Eye (tissue), 1 donor: ENCODE measurements at regions not wholly inside any gene's neighbourhood (a gene's known extent, or its start where the extent isn't known, plus 50 kb on each side); places are given as distances from the start of the nearest gene placed in this dataset.
"Not testable (repeated sequence)": the region's sequence is repeated elsewhere in the genome, so short reads cannot be mapped to it uniquely, and the experiment has no call there.

Experiments used
- DNase-seq: peaks from one replicate; pipeline ENCODE4 v3.0.0-alpha.2; 2015

DNA sequence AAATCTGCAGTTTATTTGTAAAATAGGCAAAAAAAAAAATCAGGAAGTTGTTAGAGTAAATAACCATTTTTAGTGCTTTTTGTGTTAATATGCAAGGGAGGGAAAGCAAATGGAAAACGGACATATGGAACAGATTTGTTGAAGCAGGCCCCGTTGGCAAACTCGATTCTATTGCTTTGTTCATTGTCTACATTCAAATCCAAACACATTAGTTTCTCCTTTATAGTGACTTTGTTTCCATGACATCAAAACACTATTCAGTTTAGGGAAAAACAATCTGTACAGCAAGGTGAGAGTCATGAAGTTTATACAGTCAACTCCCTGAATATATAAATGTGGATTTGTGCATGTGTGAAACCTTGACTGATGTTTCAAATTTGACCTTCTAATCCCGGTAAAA is 142.2 kb downstream of the FAM47A start:
- peak; percentile 14 for DNase-seq

DNA sequence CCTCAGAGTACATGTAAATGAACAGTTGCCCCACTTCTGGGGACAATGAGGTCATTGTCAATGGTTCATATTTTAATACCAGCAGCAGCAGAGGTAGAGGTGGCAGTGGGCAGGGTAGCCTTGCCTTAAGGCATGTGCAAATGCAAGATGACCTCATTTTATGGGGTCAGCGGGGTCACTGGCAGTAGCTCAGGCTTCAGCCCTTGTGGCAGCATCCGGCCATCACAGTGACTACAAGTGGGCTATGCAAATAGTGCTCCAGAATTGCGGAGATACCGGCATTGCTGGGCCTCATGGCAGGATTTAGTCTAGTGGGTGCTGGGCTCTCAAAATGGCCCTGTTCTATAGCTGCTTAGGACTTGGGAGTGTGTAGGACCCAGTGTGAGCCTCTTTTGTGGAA is 144.7 kb downstream of the FAM47A start:
- DNase-seq, result no peak

DNA sequence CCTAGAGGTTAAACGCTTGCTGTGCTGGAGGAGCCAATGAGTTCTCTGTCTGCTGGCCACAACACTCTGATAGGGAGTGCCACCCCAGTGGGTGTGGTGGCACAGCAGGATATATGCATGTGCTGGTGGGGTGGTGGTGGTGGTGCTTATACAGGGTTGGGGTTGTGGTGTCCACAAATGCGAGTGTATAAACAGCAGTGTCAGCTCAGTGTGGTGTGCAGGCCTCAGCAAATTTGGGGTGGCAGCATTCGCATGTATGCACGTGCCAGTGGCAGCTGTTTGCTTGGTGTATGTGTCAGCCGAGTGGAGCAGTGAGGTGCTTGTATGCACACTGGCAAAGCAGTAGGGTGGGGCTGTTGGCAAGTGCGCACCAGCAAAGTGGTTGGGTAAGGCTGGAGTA is 157.4 kb downstream of the FAM47A start:
- DNase-seq, result no peak

DNA sequence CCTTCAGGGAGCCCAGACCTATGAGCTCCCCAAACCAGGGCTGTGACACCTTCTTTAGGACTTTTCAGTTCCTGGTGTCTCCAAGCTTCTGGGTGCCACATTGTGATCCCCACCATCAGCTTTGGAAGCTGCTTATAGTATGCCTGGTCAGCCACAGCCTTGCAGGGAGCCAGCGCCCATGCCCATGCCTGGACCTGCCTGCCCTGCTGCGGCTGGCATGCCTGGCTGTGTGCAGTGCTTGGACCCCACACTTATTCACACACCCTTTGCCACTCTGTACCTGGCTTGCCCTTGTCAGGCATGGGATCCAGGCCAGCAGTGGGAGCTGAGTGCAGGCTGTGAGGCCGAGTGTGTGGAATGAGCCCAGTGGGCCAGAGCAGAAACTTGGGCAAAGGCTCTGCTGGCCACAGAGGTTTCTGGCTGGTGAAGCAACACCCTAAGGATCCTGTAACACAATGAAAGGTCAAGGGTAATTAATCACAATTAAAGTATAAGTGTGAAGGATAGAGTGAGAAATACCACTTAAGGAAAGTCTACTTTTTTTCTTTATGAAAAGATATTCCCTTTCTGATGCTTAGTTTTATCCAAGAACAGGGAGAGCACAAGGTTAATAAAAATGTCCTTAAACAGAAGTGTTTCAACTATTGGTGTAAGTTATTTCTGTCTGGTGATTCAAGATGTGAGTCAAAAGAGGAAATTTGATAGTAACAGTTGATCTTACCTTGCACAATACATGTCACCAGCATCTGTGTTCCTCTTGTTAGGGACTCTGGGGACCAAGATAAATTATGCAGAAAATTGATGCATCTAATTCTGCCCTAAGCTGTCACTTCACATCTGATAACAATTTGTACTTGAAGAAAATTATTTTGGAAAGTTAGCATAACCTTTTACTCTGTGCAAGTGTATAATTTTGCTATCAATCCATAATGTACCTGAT is 161.8 kb downstream of the FAM47A start:
- peak; percentile 67 for DNase-seq

DNA sequence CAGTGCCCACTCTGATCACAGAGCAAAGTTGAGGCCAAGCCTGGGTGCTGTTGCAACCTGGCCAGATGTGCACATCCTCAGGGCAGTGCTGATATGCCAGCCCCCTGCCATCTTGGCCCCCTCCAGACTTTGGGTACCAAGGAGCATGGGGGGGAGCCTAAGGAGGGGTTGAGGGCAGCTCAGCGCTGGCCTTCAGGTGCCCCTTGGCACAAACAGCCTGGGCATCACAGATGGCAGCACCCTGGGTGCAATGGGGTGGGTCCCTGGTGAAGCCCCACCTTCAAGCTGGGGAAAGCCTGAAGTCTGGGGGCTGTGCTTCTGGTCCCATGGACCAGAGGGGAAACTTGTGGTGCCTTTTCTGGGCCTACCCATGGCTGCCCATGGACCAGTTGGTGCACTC is 163.0 kb downstream of the FAM47A start:
- no peak for DNase-seq

DNA sequence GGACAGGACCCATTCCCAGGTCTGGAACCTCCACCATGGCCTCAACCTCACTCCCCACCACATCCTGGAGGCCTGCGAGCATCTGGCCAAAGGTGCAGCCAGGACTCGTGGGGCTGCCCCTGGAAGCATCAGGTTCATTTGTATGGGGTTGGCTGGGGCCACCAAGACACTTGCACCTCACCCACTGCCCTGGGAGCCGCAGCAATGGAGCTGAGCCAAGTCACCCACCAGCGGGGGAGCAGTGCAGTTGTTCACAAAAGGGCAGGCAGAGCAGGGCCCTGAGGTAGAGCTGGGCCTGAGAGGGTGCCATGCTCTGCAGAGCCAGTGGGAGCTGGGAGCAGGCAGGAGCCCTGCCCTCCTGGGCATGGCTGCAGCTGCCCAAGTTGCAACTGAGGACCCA is 163.5 kb downstream of the FAM47A start:
- DNase-seq, result no peak

DNA sequence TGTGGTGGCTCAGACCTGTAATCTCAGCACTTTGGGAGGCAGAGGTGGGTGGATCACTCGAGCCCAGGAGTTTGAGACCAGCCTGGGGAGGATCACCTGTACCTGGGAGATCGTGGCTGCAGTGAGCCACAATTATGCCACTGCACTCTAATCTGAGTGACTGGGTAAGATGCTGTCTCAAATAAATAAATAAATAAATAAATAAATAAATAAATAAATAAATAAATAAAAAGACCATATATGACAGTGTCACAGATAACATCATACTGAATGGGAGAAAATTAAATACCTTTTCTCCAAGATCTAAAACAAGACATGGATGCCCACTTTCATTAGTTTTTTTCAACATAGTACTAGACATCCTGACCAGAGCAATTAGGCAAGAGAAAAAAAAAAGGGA is 182.8 kb downstream of the FAM47A start:
- no peak for DNase-seq

DNA sequence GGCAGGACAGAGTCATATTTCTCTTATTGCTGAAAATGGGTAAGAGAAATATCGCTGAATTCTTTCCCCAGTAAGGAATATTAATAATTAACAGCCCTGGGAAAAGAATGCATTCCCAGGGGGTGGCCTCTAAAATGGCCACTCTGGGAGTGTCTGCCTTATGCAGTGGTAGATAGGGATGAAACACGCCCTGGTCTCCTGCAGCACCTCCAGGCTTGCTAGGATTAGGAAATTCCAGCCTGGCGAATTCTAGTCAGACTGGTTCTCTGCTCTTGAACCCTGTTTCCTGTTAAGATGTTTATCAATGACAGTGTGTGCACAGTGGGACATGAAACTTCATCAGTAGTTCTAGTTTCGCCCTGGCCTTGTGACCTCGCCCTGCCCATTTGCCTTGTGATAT is 205.9 kb downstream of the FAM47A start:
- DNase-seq, result not testable (repeated sequence)

DNA sequence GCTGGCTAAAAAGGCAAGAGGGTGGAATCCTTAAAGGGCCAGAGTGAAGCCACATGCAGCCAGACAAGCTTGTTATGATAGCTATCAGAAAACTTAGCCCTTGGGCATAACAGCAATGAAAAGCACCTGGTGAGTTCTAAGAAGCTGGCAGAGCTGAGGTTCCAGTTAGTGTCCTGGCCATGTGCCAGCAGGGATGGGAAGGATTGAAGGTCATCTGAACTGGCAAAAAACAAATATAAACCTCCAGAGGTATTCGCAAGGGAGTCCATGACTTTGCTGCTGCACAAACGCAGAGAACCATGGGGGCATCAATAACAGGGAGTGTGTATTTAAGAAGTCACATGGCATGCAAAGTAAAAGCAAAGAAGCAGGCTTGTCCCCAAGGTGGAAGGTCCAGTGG is 208.9 kb downstream of the FAM47A start:
- DNase-seq, result no peak

DNA sequence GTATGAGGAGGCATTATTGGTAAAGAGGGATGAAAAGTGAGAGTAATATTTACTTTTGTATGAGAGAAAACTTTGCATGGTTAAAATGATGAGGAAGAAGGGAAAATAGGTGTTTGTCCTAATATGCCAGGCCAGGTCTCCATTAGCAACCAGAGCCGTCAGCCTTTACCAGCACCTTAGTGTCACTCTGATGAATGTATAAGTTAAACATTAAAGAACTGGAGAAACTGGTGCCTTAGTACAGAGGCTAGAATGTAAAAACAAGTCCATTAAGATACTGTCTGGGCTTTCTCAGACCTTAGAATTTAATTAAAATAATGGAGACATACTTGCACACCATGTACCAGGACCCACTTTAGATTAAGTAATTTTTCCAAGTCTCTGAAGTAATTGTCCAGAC is 222.3 kb downstream of the FAM47A start:
- no peak for DNase-seq

DNA sequence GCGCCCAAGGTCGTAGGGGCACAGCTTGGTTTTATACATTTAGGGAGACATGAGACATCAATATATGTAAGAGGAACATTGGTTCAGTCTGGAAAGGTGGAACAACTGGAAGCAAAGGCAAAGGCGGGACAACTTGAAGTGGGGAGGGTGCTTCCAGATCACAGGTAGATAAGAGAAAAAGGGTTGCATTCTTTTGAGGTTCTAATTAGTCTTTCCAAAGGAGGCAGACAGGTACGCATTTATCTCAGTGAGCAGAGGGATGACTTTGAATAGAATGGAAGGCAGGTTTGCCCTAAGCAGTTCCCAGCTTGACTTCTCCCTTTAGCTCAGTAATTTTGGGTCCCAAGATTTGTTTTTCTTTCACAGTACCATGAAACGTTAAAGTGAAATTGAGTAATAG is 223.2 kb downstream of the FAM47A start:
- DNase-seq, result no peak

DNA sequence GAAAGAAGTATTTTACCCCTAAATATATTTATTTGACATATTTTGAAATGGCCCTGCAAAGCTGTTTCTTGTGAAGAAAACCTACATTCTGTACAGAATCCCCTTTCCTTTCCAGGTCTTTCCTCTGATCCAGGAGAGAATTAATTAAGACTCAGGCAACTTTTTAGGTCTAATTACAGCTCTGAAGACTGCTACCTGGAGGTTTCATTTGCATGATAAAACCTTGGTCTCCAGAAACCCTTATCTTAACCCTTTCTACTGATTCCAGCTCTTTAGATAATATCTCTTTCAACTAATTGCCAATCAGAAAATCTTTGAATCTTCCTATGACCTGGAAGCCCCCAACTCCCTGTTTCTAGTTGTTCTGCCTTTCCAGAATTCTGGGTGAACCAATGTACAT is 224.0 kb downstream of the FAM47A start:
- no peak for DNase-seq

DNA sequence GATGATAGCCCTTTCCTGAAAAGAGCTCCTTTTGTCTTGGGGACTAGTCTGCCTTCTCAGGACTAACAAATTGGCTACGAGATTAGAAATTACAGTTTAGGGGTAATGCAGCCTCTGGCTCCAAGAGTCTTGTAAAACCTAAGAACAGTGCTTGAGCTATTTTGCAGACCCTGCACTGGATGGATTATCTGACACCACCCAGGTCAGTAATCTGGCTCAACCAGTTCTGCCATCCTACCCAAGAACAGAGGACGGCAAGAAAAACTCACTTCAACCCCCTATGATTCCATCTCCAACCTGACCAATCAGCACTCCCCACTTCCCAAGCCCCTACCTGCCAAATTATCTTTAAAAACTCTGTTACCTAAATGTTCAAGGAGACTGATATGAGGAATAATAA is 225.1 kb downstream of the FAM47A start:
- DNase-seq, result no peak

DNA sequence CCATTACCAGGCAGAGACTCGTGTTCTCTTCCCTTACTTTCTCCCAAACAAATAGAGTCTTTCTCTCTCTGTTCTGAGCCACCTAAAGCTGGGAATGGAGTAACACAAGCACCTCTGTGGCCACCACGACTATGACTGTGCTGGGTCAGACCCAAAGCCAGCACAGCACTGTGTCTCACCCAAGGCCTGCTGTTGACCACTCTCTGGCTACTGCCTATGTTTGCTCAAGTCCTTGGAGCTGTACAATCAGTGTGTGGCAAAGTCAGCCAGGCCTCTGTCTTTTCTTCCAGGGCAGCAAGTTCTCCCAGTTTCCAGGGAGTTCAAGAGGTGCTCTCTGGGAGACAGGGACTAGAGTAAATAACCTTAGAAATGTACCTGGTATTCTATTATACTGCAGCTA is 239.4 kb downstream of the FAM47A start:
- no peak for DNase-seq

DNA sequence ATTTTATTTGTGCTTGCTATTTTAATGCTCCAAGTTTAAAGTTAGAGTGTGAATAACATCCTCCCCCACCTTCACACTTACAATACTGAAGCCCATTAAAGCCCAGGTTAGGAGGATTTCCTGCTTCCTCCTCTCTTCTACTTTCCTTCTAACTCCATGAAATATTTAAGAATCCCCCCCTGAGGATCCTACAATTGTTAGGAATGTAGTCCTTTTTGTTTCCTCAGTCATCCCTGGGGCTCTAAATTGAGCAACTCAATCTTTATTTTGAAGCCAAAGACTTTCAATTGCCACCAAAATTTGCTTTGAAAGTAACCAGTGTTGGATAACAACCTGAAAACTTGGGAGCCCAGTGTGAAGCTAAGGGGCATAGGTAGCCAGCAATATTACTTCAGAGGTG is 276.9 kb downstream of the FAM47A start:
- no peak for DNase-seq

DNA sequence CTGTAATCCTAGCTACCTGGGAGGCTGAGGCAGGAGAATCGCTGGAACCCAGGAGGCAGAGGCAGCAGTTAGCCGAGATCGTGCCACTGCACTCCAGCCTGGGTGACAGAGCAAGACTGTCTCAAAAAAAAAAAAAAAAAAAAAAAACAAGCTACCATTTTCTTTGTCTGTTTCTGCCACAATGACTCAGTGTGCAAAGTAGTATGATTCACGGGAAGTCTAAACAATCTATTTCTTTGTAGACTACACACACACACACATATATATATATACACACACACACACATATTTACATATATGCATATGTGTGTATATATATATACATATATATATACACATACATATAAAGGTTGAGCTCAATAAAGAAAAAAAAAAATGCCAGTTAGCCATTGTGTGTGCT is 280.0 kb downstream of the FAM47A start:
- not testable (repeated sequence) for DNase-seq

DNA sequence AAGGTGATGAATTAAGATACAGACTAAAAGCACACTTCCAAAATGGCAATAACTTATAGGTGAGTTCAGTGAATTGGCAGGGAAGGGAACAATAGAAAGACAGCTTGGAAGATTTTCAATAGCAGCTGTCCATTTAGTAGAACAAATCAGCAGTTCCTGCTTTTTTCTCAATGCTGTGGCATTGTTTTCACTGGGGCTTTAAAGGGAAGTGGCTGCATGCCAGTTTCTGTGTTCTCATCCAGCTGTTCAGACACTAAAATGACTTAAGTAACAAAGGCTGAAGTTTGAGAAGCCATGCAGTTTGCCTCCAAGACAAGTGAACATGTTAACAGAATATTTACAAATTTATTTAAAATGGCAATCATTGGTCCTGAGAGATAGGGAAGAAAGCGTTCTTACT is 291.9 kb downstream of the FAM47A start:
- DNase-seq, result peak; percentile 53

DNA sequence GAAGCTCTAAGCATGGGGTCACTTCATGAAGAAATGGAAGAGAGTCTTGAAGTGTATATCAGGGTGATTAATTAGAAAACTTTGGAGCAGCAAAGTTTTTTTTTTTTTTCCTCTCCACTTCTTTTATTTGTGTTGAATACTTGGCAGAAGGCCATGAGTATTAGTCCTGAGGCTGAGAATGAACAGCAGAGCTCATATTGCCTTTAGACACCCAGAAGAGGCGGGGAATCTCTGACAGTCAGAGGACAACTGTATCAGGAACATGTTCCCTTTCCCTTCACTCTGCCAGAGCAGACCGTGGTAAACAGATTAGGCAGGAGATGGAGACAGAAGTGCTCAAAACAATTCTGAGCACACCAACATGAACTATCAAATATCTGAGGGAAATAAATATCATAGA is 300.9 kb downstream of the FAM47A start:
- DNase-seq, result peak; percentile 6

DNA sequence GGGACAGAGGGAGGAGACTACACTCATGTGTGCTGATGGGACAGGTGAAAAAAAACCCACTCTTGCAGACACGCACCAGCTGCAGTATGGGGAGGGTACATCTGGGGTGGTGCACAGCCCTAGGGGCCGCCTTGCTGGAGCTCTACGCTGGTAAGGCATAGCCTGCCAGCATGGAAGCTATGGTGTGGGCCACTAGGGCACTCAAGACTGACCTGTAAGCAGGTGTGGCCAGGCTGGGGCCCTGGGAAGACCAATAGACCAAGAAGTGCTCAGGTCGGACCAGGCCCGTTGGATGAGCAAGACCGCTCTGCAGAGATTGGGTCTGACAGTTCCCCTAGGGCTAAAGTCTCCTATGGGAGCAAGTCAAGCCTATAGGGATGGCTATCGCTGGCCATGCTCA is 314.8 kb downstream of the FAM47A start:
- no peak for DNase-seq

DNA sequence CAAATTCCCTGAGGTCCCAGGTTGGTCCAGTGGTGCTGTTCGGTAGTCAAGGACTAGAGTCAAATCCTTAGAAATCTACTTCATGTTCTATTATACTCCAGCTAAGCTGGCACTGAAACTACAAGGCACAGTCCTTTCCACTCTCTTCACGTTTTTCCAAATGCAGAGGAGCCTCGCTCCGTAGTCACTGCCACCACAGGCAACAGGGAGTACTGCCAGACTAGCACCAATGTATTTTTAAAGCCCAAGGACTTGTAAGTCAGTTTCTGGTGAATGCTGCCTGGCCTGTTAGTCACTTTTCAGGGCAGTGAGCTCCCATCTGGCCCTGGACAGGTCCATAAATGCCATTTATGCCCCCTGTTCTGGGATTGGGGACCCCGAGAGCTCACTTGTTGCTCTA is 323.5 kb downstream of the FAM47A start:
- DNase-seq, result no peak

DNA sequence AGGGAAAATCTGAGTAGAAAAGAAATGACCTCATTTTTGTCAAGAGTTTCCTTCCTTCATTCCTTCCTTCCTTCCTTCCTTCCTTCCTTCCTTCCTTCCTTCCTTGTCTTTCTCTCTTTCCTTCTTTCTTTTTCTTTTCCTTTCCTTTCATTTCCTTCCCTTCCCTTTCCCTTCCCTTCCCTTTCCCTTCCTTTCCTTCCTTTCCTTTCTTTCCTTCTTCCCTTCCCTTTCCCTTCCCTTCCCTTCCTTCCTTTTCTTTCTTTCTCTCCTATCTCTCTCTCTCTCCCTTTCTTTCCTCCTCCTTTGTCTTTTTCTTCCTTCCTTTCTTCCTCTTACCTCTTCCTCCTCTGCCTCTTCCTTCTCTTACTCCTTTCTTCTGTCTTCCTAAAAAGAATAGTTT is 347.6 kb downstream of the FAM47A start:
- DNase-seq, result no peak

DNA sequence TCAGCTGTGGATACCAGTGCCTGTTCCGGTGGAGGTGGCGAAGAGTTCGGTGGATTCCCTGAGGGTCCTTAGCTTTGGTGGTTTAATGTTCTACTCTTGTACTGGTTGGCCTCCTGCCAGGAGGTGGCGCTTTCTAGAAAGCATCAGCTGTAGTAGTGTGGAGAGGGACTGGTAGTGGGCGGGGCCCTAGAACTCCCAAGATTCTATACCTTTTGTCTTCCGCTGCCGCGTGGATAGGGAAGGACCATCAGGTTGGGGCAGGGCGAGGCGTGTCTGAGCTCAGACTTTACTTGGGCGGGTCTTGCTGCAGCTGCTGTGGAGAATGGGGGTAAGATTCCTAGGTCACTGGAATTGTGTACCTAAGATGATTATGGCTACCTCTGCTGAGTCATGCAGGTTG is 390.3 kb downstream of the FAM47A start:
- no peak for DNase-seq

DNA sequence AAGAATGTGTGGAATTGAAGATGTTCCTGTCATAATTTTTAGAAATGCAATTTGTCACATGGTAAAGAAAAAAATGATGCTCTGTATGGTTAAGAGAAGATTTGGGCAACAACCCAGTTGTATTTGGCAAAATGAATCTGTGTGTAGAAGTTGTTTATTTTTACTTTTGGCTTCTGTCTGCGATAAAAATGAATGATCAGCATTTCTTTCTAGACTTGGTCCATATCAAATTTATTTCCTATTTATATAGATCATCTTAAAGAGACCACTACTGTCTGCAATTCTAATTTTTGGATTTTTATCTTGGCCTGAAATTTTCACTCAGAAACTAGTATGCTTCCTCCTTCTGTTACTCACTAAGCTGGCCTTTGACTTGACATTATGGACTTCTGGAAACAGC is 396.9 kb downstream of the FAM47A start:
- no peak for DNase-seq

DNA sequence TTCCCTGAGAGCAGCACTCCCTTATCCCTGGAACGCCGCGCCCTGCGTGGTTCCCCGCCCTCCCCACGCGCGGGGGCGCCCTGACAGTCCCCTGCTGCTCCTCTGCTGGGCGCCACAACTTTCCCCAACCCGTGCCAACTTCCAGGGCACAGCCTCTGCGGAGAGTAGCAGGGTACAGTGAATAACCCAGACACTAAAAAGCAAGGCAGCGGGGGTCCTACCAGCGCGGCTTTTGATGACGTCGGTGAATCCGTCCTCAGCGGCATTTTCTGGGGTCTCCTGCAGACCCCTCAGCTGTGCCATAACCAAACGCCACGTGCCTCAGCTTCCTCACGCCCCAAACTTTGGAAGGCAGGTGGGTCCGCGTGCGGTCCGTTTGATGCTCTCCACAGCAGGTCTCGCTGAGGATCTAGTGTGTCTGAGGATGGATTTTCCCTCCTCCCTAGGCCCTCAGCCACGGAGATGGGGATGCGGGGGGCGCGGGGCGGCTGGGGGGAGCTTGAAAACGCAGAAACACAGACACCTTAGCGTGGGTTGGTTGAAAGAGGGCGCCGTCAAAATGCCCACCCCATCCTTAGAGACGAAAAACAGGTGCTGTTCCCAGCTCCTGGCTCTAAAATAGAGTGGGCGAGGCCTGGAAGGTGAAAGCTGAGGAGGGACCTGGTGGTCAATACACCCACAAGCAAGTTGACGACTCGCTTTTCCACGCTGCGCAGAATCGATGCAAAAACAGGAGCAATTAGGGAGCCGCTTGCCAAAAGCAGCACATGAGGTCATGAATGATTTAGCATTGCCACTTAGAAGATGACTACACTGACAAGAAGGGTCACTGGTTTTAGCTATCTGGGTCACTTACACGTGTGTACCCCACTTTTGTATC is 405.6 kb downstream of the FAM47A start:
- peak; percentile 38 for DNase-seq
